Activated CD4-positive, alpha-beta T cell treated with anti-CD3 and anti-CD28 coated beads for 24 hours (primary cell): ENCODE measurements at regions not wholly inside any gene's neighbourhood (a gene's known extent, or its start where the extent isn't known, plus 50 kb on each side); places are given as distances from the start of the nearest gene placed in this dataset.

Source experiments
- DNase-seq, 2 donors: peaks; one replicate each; pipeline ENCODE4 v3.0.0-alpha.2; 2020; ENCODE audit warnings: low read depth in 2 of 2

DNA sequence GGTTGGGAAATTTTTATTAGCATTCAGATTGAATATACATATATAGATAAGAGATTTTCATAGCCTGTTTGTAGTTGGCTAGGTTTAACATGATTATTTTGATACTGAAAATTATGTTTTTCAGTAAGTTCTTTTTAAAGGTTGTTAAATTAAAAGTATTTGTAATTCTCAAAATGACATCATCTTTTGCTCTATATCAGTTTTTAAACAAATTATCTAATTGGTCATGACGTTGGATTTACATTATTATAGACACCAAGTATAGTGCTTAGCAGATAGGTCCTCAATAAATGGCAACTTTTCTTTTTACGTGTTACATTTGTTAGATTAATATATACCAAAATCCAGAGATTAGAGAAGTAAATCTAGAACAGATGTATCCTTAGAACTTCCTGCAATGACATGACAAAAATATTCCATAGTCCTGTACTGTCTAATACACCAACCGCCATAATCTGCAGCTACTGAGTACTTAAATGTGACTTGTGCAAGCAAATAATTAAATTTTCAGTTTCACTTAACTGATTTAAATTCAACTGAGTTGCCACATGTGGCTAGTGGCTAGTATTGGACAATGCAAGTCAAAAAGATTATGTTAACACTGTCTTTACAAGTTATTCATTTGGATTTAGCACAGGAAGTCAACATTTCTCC, 1613.1 kb upstream of the TENM3 start:
- DNase-seq, result no peak

DNA sequence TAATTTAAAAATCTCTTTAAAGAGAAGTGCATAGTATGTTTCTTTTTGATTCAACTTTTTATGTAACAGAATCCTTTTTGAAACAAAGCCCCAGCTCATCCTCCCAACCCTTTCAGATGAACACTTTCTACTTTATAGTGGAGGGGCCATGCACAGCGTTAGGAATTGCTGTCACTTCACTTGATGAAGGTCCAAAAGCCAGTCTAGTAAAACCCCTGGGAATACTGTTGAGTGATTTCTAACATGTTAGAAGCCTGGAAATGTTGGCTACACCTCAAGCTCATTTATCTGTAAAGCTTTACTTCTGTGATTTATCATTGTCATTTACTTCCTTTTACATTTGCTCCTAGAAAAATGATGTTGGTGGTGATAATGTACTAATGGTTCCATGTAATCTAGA, 1608.9 kb upstream of the TENM3 start:
- DNase-seq, result no peak

DNA sequence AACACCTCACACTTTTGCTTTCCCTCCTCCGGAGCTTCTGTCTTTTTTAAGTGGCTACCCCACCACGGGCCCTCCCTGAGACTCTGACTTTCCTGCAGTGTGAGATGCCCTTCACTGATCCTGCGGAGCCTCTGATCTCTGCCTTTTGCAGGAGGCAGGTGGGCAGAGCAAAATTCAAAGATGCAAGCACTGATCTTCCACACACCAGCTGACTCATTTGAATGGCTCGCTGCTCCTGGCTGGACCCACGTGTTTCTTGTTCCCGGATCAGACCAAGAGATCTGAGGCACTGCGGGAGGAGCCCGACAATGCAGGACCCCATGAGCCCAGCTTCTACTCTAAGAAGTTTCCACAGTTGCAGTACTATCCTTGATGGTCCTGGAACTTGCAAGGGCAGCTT, 1607.9 kb upstream of the TENM3 start:
- no peak for DNase-seq

DNA sequence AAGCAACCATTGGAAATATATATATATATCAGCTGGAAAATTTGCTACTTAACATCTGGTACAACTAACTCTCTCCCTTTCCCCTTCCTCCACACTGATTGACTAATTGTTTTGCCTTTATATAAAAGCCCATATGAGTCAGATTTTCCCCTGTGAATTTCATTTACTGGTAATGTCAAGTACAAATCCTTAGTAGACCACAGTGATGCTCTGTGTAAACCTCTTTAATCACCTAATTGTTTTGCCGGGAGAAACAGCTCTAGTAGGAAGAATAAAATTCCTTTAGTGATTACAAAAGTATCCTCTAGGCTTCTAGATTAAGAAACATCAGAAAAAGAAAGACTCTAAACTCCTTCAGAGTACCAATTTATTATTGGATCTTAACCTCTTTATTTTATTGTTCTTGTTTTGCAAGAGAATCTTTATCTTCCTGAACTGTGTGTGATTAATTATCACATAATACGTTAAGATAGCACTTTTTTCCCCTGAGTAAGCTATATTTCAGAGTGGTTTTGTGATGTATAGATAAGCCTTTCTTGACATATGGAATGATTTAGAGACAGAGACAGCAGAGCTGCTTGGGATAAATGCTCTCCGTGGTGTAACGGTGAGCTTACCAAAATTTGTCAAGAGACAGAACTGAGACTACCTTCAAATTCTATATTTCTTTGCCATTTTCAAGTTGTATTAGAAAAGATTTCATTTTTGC, 1606.4 kb upstream of the TENM3 start:
- DNase-seq, result no peak

DNA sequence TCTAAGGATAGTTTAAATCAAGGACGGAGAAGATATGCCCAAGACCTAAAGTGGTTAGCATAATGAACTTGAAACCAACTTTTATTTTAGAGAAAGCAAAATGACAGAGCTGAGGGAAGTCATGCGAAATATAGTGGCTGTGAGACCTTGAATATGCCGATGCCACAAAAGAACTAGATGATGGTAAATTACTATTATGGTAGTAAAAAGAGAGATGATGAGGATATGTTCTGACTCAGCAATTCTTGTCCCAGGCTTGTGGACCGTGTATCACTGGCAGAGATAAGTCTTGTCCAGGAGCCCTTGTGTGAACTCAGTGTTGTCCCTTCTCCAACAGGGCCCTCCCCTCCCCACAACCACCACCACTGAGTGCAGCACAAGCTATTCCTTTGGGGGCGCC, 1605.6 kb upstream of the TENM3 start:
- DNase-seq, result no peak

DNA sequence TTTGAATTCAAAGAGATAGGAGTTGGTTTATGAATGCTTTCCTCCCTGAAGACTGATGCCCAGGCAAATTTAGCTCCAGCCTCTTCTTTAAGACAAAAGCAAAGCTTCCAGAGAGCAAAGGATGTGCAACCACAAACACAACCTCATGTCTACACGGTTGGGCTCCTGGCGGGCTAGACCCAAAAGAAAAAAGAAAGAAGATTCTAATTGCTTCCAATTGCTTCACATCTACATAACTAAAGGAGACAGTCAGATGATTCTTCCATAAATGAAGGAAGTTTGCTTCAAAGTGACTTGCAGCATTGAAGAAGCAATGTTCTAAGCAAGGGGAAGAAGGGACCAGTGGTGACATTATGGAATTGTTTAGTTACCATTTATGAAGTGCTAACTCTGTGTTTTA, 1603.0 kb upstream of the TENM3 start:
- no peak for DNase-seq

DNA sequence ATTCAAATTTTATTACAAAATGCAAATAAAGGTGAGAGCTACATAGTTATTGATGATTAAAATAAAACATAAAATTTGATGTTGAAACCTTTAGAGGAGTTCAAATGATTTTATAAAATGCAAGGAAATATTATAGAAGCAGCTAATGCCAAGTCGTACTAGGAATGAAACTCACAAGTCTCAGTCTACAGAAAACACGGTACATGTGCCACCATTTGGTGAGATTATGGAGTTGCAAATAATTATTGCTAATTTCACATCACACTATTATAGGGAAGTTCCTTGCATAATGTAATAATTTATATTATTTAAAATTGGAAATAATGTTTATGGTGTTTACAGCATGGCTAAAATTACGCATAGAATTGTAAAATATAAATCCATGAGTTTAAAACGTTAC, 1601.7 kb upstream of the TENM3 start:
- DNase-seq, result no peak

DNA sequence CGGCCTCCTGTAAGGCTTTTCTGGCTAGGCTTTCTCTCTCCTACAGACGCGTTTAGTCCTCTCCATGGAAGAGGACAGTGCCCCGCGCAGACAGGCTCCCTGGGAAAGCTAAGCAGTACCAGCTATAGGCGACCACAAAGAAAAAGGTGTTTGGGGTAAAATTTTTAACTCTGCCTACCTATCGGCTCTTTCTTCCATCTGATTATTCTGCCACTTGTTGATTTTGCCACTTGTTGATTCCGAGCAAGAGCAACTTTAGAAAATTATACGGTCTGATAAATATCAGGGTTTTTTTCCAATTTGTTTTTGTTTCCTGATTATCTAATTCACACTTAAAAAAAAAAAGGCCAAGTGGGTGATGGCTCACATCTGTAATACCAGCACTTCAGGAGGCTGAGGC, 1600.5 kb upstream of the TENM3 start:
- no peak for DNase-seq

DNA sequence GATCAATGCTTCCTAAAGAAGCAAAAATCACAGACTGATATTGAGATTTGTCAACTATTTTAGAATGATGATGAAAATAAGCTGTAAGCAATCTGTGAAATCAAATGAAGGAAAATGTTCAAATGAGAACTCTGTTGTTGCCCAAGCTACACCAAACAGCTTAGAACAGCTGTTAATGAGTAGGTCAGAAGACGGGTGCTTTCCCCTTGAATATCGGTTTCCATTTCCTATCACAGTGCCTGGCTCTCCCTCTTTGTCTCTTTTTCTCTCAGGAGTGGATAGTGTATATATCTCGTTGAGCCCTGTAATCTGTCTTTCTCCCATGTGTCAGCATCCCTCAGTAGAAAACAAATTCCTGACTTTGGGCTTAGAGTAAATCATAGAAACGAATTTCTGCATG, 1592.9 kb upstream of the TENM3 start:
- no peak for DNase-seq

DNA sequence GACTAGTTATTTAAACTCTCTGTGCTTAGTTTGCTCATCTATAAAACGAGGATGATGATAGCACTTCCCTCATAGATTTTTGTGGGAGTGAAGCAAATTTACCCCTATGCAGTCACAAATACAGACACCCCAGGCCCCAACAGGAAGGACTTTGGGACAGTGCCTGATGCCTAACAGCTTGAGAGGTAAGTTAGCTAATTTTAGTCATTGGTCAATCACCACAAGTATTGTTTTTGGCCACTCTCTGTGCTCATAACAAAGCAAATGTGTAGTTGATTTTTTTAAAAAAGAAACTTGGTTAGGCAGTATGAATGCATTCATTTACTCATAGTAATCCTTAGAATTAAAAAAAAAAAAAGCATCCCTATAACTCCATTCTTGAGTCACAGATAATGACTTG, 1590.7 kb upstream of the TENM3 start:
- DNase-seq, result no peak

DNA sequence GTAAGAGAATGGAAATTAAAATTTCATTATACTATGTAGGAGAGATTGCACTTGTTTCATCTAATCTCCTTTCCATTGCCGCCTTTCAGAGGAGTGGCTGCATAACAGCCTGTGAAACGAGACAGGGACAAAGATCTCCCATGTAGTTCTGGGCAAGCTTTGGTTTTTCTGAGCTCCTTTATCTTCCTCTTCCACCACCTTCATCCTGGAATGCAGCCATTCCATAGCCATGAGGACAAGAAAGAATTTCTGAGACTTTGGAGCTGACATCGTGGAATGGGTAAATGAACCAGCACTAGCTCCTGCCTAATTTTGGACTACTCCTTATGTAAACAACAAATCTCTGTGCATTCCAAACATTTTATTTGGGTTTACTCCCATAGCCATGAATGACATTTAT, 1587.3 kb upstream of the TENM3 start:
- DNase-seq, result no peak

DNA sequence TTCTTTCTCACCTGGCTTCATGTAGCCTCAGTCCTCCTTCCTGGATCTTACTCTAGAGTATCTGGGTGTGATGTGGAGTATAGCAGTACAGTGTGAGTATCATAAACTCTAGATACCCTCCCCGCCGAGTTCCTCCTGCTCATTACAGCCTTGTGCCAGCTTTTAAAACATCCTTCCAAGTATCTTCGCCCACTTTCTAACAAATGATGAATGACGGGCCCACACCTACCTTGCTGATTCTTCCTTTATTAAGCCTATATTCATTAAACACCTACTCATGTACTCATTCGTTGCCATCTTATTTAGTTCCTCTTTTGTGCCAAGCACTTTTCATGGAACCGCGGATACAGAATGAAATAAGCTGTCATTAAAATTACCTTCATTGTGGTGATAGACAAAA, 1585.3 kb upstream of the TENM3 start:
- no peak for DNase-seq

DNA sequence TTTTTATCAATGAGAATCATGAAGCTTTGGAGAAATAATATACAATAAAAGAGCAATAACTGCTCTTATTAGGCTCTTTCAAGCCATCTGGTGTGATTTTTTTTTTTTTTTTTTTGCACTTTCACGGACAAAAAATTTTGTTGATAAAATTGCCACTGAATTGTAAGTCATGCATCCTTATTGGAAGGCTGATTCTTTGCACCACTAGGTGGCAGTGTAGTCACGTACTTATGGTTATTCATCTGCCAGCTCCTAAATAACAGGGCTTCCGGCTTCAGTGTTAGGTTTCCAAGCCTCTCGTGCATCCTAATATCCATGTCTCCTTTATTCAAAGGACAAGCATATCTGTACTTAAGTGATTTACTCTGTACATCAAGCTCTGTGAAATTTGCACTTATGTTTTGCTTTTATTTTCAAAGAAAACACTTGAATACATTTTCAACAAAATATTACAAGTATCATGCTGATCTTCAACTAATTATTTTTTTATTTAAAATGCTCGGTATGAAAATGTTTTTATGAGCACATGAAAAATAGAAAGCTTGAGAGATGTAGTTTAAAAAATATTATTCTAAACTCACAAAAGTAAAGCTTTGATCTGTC, 1578.3 kb upstream of the TENM3 start:
- DNase-seq, result peak; percentile 30

DNA sequence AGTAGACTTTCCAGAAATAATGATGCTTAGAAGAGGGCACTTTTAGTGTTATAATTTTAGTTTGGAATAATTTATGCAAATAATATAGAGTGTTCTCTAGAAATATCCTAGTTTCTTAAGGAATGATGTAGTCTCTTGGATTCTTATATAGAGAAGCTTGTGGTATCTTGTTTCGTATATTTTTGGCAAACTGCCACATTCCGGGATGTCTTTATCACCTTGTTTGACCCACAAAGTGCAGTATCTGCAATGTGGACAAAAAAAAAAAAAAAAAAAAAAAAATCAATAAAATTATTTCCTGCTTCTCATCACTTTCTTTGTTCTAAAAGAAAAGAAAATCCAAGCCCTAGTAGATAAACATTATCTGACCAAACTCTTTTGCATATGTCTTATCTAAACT, 1577.7 kb upstream of the TENM3 start:
- no peak for DNase-seq

DNA sequence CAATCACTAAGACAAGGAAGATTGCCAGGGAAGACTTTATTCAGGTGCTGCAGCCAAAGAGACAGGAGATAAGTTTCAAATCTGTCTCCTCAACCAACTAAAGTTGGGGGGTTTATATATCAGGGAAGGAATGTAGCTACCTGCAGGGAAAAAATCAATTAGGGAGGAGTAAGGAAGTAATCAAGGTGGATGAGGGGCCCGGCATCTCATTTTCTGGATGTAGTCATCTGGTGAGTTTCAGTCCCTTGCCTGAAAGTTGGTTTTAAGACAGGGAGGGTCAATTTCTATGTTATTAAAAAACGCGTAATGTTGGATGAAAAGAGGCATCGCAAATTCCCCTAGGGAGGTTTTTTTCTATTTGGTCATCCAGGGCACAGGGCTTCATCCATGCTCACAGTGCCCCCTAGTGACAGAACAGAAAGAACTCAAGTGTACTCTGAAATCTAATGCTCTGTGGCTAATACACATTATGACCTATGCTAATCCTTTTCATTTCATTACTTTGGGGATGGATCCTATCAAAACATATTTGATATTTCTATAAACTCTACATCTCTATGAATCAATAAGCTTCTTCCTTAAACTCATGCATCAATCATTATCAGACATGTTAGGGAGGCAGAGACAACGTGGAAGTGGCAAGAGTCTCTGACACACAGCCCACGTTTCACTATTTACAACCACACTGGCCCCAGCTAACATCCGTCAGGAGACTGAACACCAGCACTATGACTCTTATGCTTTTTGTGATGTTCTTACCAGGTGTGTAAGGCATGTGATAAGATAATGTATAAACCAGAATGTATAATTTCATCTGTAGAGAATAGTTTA, 1577.0 kb upstream of the TENM3 start:
- no peak for DNase-seq

DNA sequence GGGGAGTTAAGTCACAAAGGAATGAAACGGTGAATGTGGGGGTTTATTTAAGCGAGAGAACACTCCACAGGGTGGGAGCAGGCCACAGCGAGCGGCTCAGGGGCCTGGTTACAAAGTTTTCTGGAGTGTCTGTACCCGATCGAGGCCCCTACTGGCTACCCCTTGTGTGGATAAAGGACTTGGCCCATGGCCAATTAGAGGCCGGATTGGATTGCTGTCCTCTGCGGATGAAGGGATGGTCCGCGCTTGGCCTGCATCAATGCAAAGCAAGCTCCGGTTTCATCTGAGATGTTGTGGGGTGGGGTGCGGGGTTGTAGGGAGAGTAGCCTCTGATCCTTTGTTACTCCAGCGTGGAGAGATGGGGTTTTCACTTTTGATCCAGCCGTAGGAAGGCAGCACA, 1574.5 kb upstream of the TENM3 start:
- no peak for DNase-seq

DNA sequence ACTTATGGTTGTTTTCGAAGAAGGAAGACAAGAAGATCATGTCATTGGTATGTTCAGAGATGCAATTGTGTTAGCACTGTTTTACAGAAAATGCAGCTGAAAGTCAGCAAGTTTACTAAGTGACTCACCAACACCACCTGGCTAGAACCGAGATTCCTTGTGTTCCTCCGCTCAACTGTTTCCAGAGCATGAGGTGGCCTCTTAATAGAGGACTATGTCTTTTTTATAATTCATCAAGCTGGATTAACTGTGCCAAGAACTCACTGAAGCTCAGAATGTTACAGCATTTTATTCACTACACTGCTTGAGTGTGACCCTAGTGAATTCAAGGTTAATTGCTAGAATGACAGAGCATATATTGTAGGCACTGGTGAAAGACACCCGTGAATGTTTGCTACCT, 1573.5 kb upstream of the TENM3 start:
- no peak for DNase-seq

DNA sequence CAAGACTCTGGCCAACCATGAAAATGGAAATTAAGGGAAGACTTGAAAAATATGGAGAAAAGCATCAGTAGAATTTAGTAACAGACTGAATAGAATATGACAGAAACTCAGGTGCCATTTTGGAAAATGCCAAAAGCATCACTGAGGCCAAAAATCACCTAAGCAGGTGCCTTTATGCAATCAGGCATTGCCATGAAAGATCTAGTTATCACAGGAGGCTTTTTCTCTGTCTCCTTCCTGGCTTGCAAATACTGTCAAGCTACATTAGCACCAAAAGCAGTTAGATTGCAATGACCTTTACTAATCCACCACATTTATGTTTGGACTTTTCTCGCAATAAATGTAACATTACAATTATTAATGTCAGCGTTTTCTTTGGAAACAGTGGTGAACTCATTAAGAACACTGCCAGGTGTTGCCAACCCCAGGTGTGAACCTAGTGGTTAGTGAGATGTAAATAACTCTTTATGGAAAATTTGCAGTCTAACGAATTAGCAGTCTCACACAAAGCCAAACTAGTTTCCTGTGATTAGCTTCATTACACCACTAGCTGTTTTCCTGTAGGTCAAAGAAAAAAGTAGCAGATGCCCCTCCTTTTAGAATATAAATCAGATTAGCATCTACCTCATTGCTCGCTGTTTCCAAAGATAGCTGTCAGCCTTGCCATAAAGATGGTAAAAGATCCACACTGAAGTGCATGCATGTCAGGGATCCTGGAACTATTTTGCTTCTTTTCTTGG, 1568.4 kb upstream of the TENM3 start:
- DNase-seq, result no peak

DNA sequence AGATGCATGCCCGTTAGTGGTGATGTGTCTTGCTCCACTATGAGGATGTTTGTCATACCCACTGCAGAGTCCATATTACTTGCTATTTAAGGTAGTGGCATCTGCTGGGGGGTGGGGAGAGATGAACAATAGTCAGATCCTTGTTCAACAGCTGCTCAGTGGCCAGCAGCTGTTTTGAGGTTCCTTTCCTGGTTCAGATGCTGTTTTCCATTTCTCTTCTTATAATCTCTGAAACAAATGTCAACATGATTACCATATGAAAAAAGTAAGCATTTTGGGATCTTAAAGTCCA, 1567.9 kb upstream of the TENM3 start:
- DNase-seq, result no peak

DNA sequence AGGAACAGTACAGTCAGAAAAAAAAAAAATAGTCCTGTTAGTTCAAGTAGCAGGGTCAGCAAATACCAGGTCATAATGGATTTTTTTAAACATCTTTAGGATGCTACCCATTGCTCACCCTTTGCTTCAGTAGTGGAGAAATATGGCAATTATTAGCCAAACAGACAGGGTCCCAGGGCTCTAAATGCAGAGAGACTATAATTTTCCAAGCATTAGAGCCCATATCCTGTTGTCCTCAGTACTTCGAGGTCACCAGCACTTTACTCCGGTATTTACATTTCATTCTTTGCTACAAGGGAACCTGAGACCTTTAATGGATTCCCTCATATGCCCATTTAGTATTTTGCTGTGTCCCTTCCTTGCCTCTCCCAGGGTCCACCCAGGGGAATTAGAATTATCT, 1562.9 kb upstream of the TENM3 start:
- no peak for DNase-seq

DNA sequence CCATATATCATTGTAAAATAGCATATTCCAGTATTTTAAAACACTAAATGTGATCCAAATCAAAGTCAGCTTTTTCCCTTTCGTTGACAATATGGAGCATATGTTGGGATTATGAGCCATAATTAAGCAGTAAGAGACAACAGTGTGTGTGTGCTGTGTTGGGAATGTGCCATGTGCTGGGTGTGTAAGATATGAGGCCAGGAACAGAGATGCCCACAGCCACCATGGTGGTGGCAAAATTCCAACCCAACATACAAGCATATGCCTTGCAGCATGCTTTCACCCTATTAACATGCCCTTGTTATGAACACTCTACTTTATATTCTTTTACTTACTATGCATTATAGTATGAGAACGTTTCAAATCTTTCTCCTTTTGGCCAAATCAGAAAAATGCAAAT, 1560.4 kb upstream of the TENM3 start:
- DNase-seq, result no peak

DNA sequence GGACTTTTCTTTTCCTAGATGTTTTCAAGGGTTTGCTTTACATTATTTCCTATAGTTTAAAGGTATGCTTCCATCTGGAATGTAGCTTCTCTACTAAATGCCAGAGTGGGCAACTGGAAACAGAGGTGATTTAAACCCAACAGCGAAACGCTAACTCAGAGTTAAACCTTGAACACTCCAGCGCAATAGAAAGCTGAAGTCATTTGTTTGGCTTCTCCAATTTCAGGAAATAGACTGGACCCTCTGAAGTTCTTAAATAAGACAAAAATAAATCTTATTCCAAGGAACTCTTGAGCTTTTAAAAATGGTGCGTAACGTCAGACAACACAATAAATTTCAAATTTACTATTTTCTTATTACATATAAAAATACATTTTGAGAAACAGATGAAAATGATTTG, 1560.0 kb upstream of the TENM3 start:
- no peak for DNase-seq
